Kidney epithelial cell (primary cell): ENCODE measurements at regions not wholly inside any gene's neighbourhood (a gene's known extent, or its start where the extent isn't known, plus 50 kb on each side); places are given as distances from the start of the nearest gene placed in this dataset.

Experiments
- DNase-seq: peaks from one replicate; pipeline ENCODE4 v3.0.0-alpha.2; 2010; ENCODE audit warnings: low read depth
- H3K27me3 ChIP-seq: 2 replicates; pipeline ENCODE4 v1.6.0; 2011; ENCODE audit warnings: low read length; ENCODE audit not compliant: control insufficient read depth, insufficient read depth
- H3K36me3 ChIP-seq: 2 replicates; pipeline ENCODE4 v1.5.1; 2011; ENCODE audit warnings: low read length; ENCODE audit not compliant: control insufficient read depth, insufficient read depth
- H3K4me3 ChIP-seq: 2 replicates; pipeline ENCODE4 v1.5.1; 2011; ENCODE audit warnings: low read depth, mild to moderate bottlenecking, control low read depth, low read length
- TF ChIP-seq, protein P1 (sequence below): IDR thresholded peaks from 2 replicates; pipeline ENCODE4 v1.5.1; 2011; ENCODE audit warnings: mild to moderate bottlenecking, moderate library complexity, low read length, control low read depth, inconsistent platforms; ENCODE audit not compliant: insufficient read depth, poor library complexity, severe bottlenecking

DNA sequence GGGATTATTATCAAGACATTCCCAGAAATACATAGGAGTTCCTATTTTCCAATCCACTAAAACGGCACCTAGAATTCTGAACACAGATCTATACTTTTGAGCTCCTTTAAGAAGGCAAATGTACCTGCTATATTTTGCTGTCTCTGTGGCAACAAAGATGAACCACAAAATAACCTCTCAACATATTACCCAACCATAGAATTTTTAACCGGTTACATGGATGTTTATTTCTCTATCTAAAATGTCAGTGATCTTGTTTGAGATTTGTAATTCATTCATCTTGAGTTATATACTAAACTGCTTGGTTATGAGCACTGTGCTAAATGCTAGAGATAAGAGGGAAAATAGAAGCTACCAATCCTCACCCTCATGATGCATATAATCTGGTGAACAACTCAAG is 117.5 kb upstream of the HMGCLL1 start:
- no peak overlapping the region for H3K4me3 ChIP-seq

GRCh38 chr6:55696041-55696440 is 117.0 kb upstream of the HMGCLL1 start:
- no peaks in the 10 kb centered on the region for H3K36me3 ChIP-seq
- H3K27me3 ChIP-seq: no peaks in the 10 kb centered on the region
- no peak overlapping the region for H3K4me3 ChIP-seq
- TF ChIP-seq, protein P1, sequence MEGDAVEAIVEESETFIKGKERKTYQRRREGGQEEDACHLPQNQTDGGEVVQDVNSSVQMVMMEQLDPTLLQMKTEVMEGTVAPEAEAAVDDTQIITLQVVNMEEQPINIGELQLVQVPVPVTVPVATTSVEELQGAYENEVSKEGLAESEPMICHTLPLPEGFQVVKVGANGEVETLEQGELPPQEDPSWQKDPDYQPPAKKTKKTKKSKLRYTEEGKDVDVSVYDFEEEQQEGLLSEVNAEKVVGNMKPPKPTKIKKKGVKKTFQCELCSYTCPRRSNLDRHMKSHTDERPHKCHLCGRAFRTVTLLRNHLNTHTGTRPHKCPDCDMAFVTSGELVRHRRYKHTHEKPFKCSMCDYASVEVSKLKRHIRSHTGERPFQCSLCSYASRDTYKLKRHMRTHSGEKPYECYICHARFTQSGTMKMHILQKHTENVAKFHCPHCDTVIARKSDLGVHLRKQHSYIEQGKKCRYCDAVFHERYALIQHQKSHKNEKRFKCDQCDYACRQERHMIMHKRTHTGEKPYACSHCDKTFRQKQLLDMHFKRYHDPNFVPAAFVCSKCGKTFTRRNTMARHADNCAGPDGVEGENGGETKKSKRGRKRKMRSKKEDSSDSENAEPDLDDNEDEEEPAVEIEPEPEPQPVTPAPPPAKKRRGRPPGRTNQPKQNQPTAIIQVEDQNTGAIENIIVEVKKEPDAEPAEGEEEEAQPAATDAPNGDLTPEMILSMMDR: no peak
- no peak for DNase-seq

More for the DNA sequence above, 117.5 kb upstream of the HMGCLL1 start:
- DNase-seq: no peak
- Histone ChIP-seq H3K27me3 (no peaks in the 10 kb centered on the region), H3K36me3 (no peaks in the 10 kb centered on the region)
- TF ChIP-seq, protein P1: no peak

DNA sequence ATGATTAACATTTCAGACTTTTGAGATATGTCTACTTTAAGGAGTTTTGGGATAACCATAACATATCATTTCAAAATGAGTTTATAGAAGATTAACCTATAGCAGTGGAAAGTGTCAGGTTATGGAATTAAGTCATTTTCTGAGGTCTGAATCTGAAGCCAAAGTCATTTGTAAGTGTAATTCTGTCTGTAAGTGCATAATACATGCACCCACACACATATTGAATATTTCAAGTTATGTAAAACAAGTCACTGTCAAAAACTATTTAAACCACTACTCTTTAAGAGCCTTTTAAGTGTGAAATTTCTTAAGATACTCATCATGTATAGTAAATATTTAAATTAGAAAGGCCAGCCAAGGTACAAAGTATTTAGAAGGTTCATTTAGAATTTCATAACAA is 115.8 kb upstream of the HMGCLL1 start:
- no peaks in the 10 kb centered on the region for H3K27me3 ChIP-seq
- no peaks in the 10 kb centered on the region for H3K36me3 ChIP-seq
- no peak overlapping the region for H3K4me3 ChIP-seq
- DNase-seq: no peak
- TF ChIP-seq, protein P1: no peak

- TF ChIP-seq, protein P1: no peak
- peak; percentile 63 for DNase-seq
- H3K4me3 ChIP-seq: no peak overlapping the region
These were observed 115.2 kb upstream of the HMGCLL1 start for GRCh38 chr6:55694148-55694547.

GRCh38 chr6:55679503-55679902 is 100.5 kb upstream of the HMGCLL1 start:
- no peaks in the 10 kb centered on the region for H3K27me3 ChIP-seq
- H3K4me3 ChIP-seq: no peak overlapping the region
- TF ChIP-seq, protein P1: no peak
- no peak for DNase-seq
- no peaks in the 10 kb centered on the region for H3K36me3 ChIP-seq

More at GRCh38 chr6:55694148-55694547, 115.2 kb upstream of the HMGCLL1 start:
- no peaks in the 10 kb centered on the region for H3K27me3 ChIP-seq
- H3K36me3 ChIP-seq: no peaks in the 10 kb centered on the region
